GM12878 (cell line): ENCODE measurements at regions not wholly inside any gene's neighbourhood (a gene's known extent, or its start where the extent isn't known, plus 50 kb on each side); places are given as distances from the start of the nearest gene placed in this dataset.
A peak's percentile ranks its signal among the peaks of the same experiment; 100 is the strongest.

Experiments used
- ATF3 ChIP-seq: IDR thresholded peaks from 2 replicates; pipeline ENCODE4 v1.6.1; 2011; ENCODE audit warnings: low read depth, mild to moderate bottlenecking, low read length, moderate library complexity, borderline replicate concordance; ENCODE audit errors: extremely low read depth
- ATF7 ChIP-seq: fragments of 450-650 bp; IDR thresholded peaks from 2 replicates; pipeline ENCODE4 v1.6.1; 2016; ENCODE audit warnings: low read depth, mild to moderate bottlenecking
- CBX5 ChIP-seq: sonication (generic); IDR thresholded peaks from 2 replicates; pipeline ENCODE4 v1.6.1; 2016; ENCODE audit warnings: low read depth, moderate library complexity, mild to moderate bottlenecking, inconsistent platforms
- KAT2A ChIP-seq: conservative IDR thresholded peaks from 2 replicates; pipeline ENCODE4 v1.6.1; 2011; ENCODE audit warnings: low read depth, low read length; ENCODE audit not compliant: control insufficient read depth
- KLF5 ChIP-seq: fragments of 450-650 bp; IDR thresholded peaks from 2 replicates; pipeline ENCODE4 v1.6.1; 2014; ENCODE audit warnings: mild to moderate bottlenecking; ENCODE audit not compliant: partially characterized antibody
- MEF2A ChIP-seq: IDR thresholded peaks from 2 replicates; pipeline ENCODE4 v1.6.1; 2011; ENCODE audit warnings: low read depth, mild to moderate bottlenecking, low read length, moderate library complexity; ENCODE audit not compliant: insufficient read depth
- NBN ChIP-seq: fragments of 450-650 bp; IDR thresholded peaks from 2 replicates; pipeline ENCODE4 v1.6.1; 2016
- NFYB ChIP-seq: IDR thresholded peaks from 2 replicates; pipeline ENCODE4 v1.6.1; 2011; ENCODE audit warnings: low read depth, mild to moderate bottlenecking, low read length, improper control_type of control experiment, moderate library complexity; ENCODE audit not compliant: insufficient read depth
- PML ChIP-seq: IDR thresholded peaks from 2 replicates; pipeline ENCODE4 v1.6.1; 2012; ENCODE audit warnings: low read length, inconsistent platforms
- RCOR1 ChIP-seq: conservative IDR thresholded peaks from 2 replicates; pipeline ENCODE4 v1.6.1; 2012; ENCODE audit warnings: low read depth, low read length, improper control_type of control experiment
- RELA ChIP-seq: fragments of 450-650 bp; IDR thresholded peaks from 2 replicates; pipeline ENCODE4 v1.8.0; 2014; ENCODE audit warnings: borderline replicate concordance; ENCODE audit not compliant: partially characterized antibody
- RELB ChIP-seq: fragments of 450-650 bp; IDR thresholded peaks from 2 replicates; pipeline ENCODE4 v1.6.1; 2017; ENCODE audit warnings: low read depth, mild to moderate bottlenecking, moderate library complexity
- RUNX3 ChIP-seq: IDR thresholded peaks from 2 replicates; pipeline ENCODE4 v1.6.1; 2012; ENCODE audit warnings: low read length, inconsistent platforms
- SUZ12 ChIP-seq: fragments of 200-600 bp; sonication (generic); IDR thresholded peaks from one replicate; pipeline ENCODE4 v1.6.1; 2018; ENCODE audit warnings: antibody characterized with exemption, mild to moderate bottlenecking; ENCODE audit not compliant: unreplicated experiment
- WRNIP1 ChIP-seq: IDR thresholded peaks from 2 replicates; pipeline ENCODE4 v1.6.1; 2011; ENCODE audit warnings: low read depth, low read length, improper control_type of control experiment, borderline replicate concordance
- ZBED1 ChIP-seq: IDR thresholded peaks from 2 replicates; pipeline ENCODE4 v1.6.1; 2016; ENCODE audit warnings: borderline replicate concordance
- ZNF207 ChIP-seq: fragments of 450-650 bp; IDR thresholded peaks from 2 replicates; pipeline ENCODE4 v1.6.1; 2014; ENCODE audit warnings: antibody characterized with exemption, mild to moderate bottlenecking, borderline replicate concordance
- ZZZ3 ChIP-seq: IDR thresholded peaks from 2 replicates; pipeline ENCODE4 v1.6.1; 2011; ENCODE audit warnings: low read depth; ENCODE audit not compliant: control insufficient read depth, insufficient read length
- TF ChIP-seq, protein P1 (sequence below): fragments of 450-650 bp; formaldehyde crosslinking; IDR thresholded peaks from 2 replicates; pipeline ENCODE4 v1.4.0; 2022; ENCODE audit warnings: mild to moderate bottlenecking, moderate library complexity
- TF ChIP-seq, protein P2 (sequence below): IDR thresholded peaks from 2 replicates; pipeline ENCODE4 v1.6.1; 2012; ENCODE audit warnings: low read depth, low read length, improper control_type of control experiment
- TF ChIP-seq, protein P3 (sequence below): IDR thresholded peaks from 2 replicates; pipeline ENCODE4 v1.6.1; 2011; ENCODE audit warnings: borderline replicate concordance, low read depth, mild to moderate bottlenecking, moderate library complexity, mixed read lengths, low read length; ENCODE audit not compliant: insufficient read depth; ENCODE audit errors: extremely low read length

DNA sequence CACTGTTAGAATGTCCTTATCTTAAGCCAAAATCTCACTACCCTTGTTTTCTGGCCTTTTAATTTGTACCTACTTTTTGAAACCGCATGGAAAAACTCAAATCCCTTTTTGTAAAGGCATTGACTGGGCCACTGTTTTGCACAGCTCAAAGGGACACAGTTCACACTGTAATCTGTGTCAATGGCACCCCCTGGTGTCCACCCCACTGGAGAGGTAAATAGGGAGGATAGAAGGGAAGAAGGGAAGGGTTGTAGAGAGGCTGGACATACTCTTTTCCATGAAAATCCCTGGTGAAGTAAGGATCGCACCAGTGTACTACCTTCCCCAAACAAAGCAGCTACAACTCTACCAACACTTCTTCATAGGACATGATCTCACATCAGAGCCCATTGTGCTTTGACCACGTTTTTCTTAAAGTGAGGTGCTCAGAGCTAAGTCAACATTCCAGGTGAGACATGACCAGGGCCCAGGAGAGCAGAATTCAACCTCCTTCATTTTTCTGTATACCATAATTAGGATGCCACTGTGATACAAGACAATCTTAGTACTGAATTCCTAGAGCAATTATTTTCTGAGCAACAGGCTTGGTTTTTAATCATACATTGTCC, 92.4 kb upstream of the RMDN2 start (continued):
- TF ChIP-seq ATF3: no peak
- peak; percentile 24; the same call in 1 of the 2 replicates for TF ChIP-seq RUNX3
- TF ChIP-seq NBN: 0 out of 2 replicates have a peak, but pooled peaks have one; percentile 28
- TF ChIP-seq WRNIP1: no peak
- TF ChIP-seq, protein P1, sequence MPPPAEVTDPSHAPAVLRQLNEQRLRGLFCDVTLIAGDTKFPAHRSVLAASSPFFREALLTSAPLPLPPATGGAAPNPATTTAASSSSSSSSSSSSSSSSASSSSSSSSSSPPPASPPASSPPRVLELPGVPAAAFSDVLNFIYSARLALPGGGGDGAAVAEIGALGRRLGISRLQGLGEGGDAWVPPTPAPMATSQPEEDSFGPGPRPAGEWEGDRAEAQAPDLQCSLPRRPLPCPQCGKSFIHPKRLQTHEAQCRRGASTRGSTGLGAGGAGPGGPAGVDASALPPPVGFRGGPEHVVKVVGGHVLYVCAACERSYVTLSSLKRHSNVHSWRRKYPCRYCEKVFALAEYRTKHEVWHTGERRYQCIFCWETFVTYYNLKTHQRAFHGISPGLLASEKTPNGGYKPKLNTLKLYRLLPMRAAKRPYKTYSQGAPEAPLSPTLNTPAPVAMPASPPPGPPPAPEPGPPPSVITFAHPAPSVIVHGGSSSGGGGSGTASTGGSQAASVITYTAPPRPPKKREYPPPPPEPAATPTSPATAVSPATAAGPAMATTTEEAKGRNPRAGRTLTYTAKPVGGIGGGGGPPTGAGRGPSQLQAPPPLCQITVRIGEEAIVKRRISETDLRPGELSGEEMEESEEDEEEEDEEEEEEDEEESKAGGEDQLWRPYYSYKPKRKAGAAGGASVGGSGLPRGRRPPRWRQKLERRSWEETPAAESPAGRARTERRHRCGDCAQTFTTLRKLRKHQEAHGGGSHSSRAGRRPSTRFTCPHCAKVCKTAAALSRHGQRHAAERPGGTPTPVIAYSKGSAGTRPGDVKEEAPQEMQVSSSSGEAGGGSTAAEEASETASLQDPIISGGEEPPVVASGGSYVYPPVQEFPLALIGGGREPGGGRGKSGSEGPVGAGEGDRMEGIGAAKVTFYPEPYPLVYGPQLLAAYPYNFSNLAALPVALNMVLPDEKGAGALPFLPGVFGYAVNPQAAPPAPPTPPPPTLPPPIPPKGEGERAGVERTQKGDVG (CRISPR knock-in tag): no peak
- no peak for TF ChIP-seq MEF2A
- no peak for TF ChIP-seq SUZ12
- TF ChIP-seq, protein P2, sequence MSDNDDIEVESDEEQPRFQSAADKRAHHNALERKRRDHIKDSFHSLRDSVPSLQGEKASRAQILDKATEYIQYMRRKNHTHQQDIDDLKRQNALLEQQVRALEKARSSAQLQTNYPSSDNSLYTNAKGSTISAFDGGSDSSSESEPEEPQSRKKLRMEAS: no peak
- no peak for TF ChIP-seq RELB
- no peak for TF ChIP-seq NFYB
- TF ChIP-seq ZNF207: no peak
- TF ChIP-seq, protein P3, sequence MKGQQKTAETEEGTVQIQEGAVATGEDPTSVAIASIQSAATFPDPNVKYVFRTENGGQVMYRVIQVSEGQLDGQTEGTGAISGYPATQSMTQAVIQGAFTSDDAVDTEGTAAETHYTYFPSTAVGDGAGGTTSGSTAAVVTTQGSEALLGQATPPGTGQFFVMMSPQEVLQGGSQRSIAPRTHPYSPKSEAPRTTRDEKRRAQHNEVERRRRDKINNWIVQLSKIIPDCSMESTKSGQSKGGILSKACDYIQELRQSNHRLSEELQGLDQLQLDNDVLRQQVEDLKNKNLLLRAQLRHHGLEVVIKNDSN: no peak
- no peak for TF ChIP-seq CBX5
- TF ChIP-seq PML: no peak
- TF ChIP-seq RCOR1: no peak
- TF ChIP-seq KLF5: no peak
- TF ChIP-seq RELA: no peak
- TF ChIP-seq ATF7: no peak
- no peak for TF ChIP-seq ZBED1
- no peak for TF ChIP-seq ZZZ3
- no peak for TF ChIP-seq KAT2A
